PC-9 (cell line): ENCODE measurements at regions not wholly inside any gene's neighbourhood (a gene's known extent, or its start where the extent isn't known, plus 50 kb on each side); places are given as distances from the start of the nearest gene placed in this dataset.

Experiments used
- CTCF ChIP-seq: fragments of 200-600 bp; sonication (generic); conservative IDR thresholded peaks from 2 replicates; pipeline ENCODE4 v1.6.1; 2017; ENCODE audit warnings: mixed run types, antibody characterized with exemption, mild to moderate bottlenecking, moderate library complexity
- EZH2 ChIP-seq: fragments of 200-600 bp; sonication (generic); IDR thresholded peaks from 2 replicates; pipeline ENCODE4 v1.8.0; 2017; ENCODE audit warnings: antibody characterized with exemption, low read depth

DNA sequence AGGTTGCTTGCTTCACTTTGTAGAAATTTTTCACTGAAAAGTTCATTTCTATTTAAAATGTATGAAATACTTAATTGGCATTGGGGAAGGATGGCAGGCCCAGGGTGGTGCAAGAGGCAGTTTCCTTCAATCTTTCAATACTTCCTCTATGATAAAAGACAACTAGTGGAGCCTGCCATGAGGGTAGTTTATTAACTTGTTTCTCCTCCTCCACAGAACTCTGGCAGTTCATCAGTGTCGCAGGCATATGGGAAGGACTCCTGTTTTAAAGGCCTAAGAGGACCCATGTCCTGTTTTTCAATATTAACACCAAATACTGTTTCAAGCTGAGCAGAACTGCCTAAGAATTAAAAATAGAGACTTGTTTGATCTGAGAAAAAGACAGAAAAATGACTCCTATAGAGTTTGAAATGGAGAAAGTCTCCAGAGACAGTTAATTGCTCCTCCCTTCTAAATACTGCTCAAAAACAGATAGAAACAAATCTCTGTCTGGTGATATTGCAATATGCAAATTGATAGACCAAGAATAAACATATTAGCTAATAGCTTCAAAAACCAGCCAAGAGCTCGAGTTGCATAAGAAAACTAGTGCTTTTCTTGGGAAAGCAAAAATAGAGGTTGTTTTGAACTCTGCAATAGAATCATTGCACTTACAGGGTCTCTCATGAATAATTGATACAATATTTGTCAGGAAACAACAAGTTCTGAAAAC lies 665.7 kb upstream of the SLC35B3 start:
- TF ChIP-seq CTCF (no peak), EZH2 (no peak)
